ENCODE measurements at regions not wholly inside any gene's neighbourhood (a gene's known extent, or its start where the extent isn't known, plus 50 kb on each side); places are given as distances from the start of the nearest gene placed in this dataset.

DNA sequence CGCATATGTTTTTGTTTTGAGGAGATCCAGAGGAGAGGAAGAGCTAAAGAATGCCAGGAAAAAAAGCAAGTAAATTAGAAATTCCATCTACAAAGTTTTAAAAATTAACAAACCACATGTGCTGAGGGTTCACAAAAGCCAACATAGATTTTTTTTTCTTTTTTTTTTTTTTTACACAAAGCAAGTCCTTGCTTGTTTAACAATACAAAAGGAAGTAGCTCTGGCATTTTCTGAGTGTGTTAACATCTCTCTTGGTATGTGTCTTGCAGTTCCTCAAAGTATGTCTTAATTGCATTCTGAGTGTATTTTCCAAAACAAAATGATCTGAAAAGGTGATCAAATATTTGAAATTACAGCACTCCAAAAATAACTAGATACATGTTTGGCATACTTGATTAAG lies 1682.7 kb upstream of the AGA start:
- POLR2A ChIA-PET (ENCODE audit: low non-redundant PET), result no interaction called here

DNA sequence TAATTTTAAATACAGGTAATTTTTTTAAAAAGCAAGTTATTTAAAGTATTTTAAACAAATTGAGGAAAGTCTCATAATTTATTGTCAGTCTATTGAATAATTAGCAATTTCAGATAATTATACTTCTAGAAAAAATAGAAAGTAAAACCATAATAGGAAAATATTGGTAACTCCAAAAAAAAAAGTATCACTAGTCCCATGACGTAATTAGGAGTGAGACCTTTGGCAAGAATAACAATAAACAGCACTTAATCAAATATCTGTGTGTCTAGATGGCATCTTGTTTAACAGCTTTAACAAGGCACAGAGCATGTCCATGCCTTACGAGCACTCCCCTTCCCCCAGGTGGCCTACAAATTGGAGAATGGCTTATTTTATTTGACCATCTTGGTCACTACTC lies 1683.6 kb upstream of the AGA start:
- no peak for DNase-seq (ENCODE audit: low spot score)
- ChIA-PET POLR2A (ENCODE audit: low non-redundant PET) (no interaction called here), CTCF (interaction anchor here (0.6 kb wide), 1 partner anchor 1539 kb away, joined by 3 read pairs; no protein-coding TSS in a partner anchor)
- Histone ChIP-seq H3K27ac (ENCODE audit: low read depth, low read length, poor library complexity, severe bottlenecking) (no peak overlapping the region), H3K4me3 (ENCODE audit: low read depth, low read length, poor library complexity, severe bottlenecking) (no peak overlapping the region), H3K27me3 (replicated peaks; ENCODE audit: insufficient read depth, low read depth, low read length, poor library complexity) (no peaks in the 10 kb centered on the region), H3K9me3 (ENCODE audit: low read depth, low read length, poor library complexity, severe bottlenecking) (peaks cover 4% of the 10 kb centered on the region), H3K4me1 (ENCODE audit: insufficient read depth, low read length, poor library complexity, severe bottlenecking) (no peaks in the 10 kb centered on the region), H3K36me3 (ENCODE audit: insufficient read depth, low read length, poor library complexity, severe bottlenecking) (no peaks in the 10 kb centered on the region)
- intact Hi-C loops (cut with micrococcal nuclease; ENCODE audit: unreplicated experiment), result no loop called here
- BruUV-seq (replicated peaks), result no TSS peak
- no peak for TF ChIP-seq EZH2 (IDR thresholded peaks at IDR 0.05; ENCODE audit: borderline replicate concordance, low read depth, low read length, poor library complexity, severe bottlenecking)
- TF ChIP-seq, protein P1, sequence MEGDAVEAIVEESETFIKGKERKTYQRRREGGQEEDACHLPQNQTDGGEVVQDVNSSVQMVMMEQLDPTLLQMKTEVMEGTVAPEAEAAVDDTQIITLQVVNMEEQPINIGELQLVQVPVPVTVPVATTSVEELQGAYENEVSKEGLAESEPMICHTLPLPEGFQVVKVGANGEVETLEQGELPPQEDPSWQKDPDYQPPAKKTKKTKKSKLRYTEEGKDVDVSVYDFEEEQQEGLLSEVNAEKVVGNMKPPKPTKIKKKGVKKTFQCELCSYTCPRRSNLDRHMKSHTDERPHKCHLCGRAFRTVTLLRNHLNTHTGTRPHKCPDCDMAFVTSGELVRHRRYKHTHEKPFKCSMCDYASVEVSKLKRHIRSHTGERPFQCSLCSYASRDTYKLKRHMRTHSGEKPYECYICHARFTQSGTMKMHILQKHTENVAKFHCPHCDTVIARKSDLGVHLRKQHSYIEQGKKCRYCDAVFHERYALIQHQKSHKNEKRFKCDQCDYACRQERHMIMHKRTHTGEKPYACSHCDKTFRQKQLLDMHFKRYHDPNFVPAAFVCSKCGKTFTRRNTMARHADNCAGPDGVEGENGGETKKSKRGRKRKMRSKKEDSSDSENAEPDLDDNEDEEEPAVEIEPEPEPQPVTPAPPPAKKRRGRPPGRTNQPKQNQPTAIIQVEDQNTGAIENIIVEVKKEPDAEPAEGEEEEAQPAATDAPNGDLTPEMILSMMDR (conservative IDR thresholded peaks at IDR 0.05; ENCODE audit: low read depth, low read length), result no peak

More for the DNA sequence above, 1682.7 kb upstream of the AGA start:
- Histone ChIP-seq H3K4me1 (ENCODE audit: insufficient read depth, low read length, poor library complexity, severe bottlenecking) (no peaks in the 10 kb centered on the region), H3K36me3 (ENCODE audit: insufficient read depth, low read length, poor library complexity, severe bottlenecking) (no peaks in the 10 kb centered on the region), H3K27ac (ENCODE audit: low read depth, low read length, poor library complexity, severe bottlenecking) (no peak overlapping the region), H3K9me3 (ENCODE audit: low read depth, low read length, poor library complexity, severe bottlenecking) (peaks cover 4% of the 10 kb centered on the region), H3K27me3 (replicated peaks; ENCODE audit: insufficient read depth, low read depth, low read length, poor library complexity) (no peaks in the 10 kb centered on the region), H3K4me3 (ENCODE audit: low read depth, low read length, poor library complexity, severe bottlenecking) (no peak overlapping the region)
- CTCF ChIA-PET, result no interaction called here
- no peak for DNase-seq (ENCODE audit: low spot score)
- intact Hi-C loops (cut with micrococcal nuclease; ENCODE audit: unreplicated experiment), result no loop called here
- no TSS peak for BruUV-seq (replicated peaks)
- TF ChIP-seq, protein P1 (conservative IDR thresholded peaks at IDR 0.05; ENCODE audit: low read depth, low read length), result no peak
- TF ChIP-seq EZH2 (IDR thresholded peaks at IDR 0.05; ENCODE audit: borderline replicate concordance, low read depth, low read length, poor library complexity, severe bottlenecking), result no peak

DNA sequence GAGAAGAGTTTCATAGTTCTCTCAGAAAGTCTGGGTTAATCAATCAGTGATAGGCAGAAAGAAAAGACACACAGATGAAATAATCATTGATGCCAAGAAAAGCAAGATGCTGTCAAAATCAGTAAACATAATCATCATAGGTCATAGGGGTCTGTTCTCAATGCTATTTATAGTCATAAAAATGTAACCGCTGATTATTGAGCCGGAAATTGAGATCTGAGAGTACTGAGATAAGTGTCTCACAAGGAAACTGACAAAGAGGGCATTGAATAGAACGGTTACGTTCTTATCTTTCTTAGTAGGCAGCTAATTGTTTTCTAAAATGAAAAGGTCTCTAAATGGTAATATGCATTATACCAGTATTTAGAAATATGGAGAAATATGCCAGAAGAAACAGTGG lies 1686.1 kb upstream of the AGA start:
- DNase-seq (ENCODE audit: low spot score), result no peak
- CTCF ChIA-PET, result no interaction called here
- BruUV-seq (replicated peaks), result no TSS peak
- Histone ChIP-seq H3K4me1 (ENCODE audit: insufficient read depth, low read length, poor library complexity, severe bottlenecking) (no peaks in the 10 kb centered on the region), H3K36me3 (ENCODE audit: insufficient read depth, low read length, poor library complexity, severe bottlenecking) (no peaks in the 10 kb centered on the region), H3K9me3 (ENCODE audit: low read depth, low read length, poor library complexity, severe bottlenecking) (peaks cover 4% of the 10 kb centered on the region), H3K27ac (ENCODE audit: low read depth, low read length, poor library complexity, severe bottlenecking) (no peak overlapping the region), H3K4me3 (ENCODE audit: low read depth, low read length, poor library complexity, severe bottlenecking) (no peak overlapping the region), H3K27me3 (replicated peaks; ENCODE audit: insufficient read depth, low read depth, low read length, poor library complexity) (no peaks in the 10 kb centered on the region)
- intact Hi-C loops (cut with micrococcal nuclease; ENCODE audit: unreplicated experiment), result no loop called here
- POLR2A ChIA-PET (ENCODE audit: low non-redundant PET), result no interaction called here
- no peak for TF ChIP-seq EZH2 (IDR thresholded peaks at IDR 0.05; ENCODE audit: borderline replicate concordance, low read depth, low read length, poor library complexity, severe bottlenecking)
- TF ChIP-seq, protein P1 (conservative IDR thresholded peaks at IDR 0.05; ENCODE audit: low read depth, low read length), result no peak
